WTC11 (cell line): ENCODE measurements at regions not wholly inside any gene's neighbourhood (a gene's known extent, or its start where the extent isn't known, plus 50 kb on each side); places are given as distances from the start of the nearest gene placed in this dataset.

Experiments used
- ATAC-seq: fragments of 200-7000 bp; cut with Tn5 transposase; 2 replicates; pipeline ENCODE4 v1.10.0; 2021; ENCODE audit warnings: mild to moderate bottlenecking, moderate library complexity
- CTCF ChIA-PET: fragments of 300-600 bp; sonication (Branson Sonifier 250); formaldehyde crosslinking; loops from one replicate; lab custom pipeline; 2021; ENCODE audit warnings: antibody characterized with exemption; lab: Charles Lee
- POLR2A ChIA-PET: fragments of 350-600 bp; sonication (Branson Sonifier 250); formaldehyde crosslinking; loops from one replicate; lab custom pipeline; 2021; ENCODE audit warnings: antibody characterized with exemption; lab: Charles Lee
- DNase-seq: peaks from one replicate; pipeline ENCODE4 v3.0.0; 2021; ENCODE audit warnings: low spot score
- H3K27ac Mint-ChIP-seq: 2 replicates; pipeline ENCODE4 v1.8.0; 2021; ENCODE audit warnings: mixed read lengths
- H3K27me3 Mint-ChIP-seq: 2 replicates; pipeline ENCODE4 v1.8.0; 2021; ENCODE audit warnings: low read depth, mild to moderate bottlenecking, moderate library complexity, mixed read lengths
- H3K36me3 Mint-ChIP-seq: 2 replicates; pipeline ENCODE4 v1.8.0; 2021; ENCODE audit warnings: mixed read lengths
- H3K4me1 Mint-ChIP-seq: 2 replicates; pipeline ENCODE4 v1.8.0; 2022; ENCODE audit warnings: mixed read lengths
- H3K4me3 Mint-ChIP-seq: 2 replicates; pipeline ENCODE4 v1.8.0; 2021; ENCODE audit warnings: mild to moderate bottlenecking, moderate library complexity, mixed read lengths
- H3K9me3 Mint-ChIP-seq: 2 replicates; pipeline ENCODE4 v1.8.0; 2021; ENCODE audit warnings: mixed read lengths
- ESRRA ChIP-seq: sonication (generic); formaldehyde crosslinking; IDR thresholded peaks from 2 replicates; pipeline ENCODE4 v1.8.1; 2022; ENCODE audit warnings: mild to moderate bottlenecking, missing genetic modification reagents, borderline replicate concordance
- GTF2I ChIP-seq: fragments of 250-450 bp; sonication (Bioruptor Pico); conservative IDR thresholded peaks from 2 replicates; pipeline ENCODE4 v1.4.0; 2021; ENCODE audit warnings: mild to moderate bottlenecking
- IRF1 ChIP-seq: sonication (generic); formaldehyde crosslinking; IDR thresholded peaks from 2 replicates; pipeline ENCODE4 v1.8.0; 2023; ENCODE audit warnings: missing genetic modification reagents
- MYBL2 ChIP-seq: sonication (generic); formaldehyde crosslinking; IDR thresholded peaks from 2 replicates; pipeline ENCODE4 v1.8.1; 2023; ENCODE audit warnings: mild to moderate bottlenecking, moderate library complexity, missing genetic modification reagents
- NFYB ChIP-seq: sonication (generic); formaldehyde crosslinking; conservative IDR thresholded peaks from 2 replicates; pipeline ENCODE4 v1.8.0; 2022; ENCODE audit warnings: low read depth, missing genetic modification reagents
- PREB ChIP-seq: sonication (generic); formaldehyde crosslinking; IDR thresholded peaks from 2 replicates; pipeline ENCODE4 v1.8.1; 2022; ENCODE audit warnings: mild to moderate bottlenecking, missing genetic modification reagents, moderate library complexity, borderline replicate concordance
- SMAD4 ChIP-seq: sonication (generic); formaldehyde crosslinking; IDR thresholded peaks from 2 replicates; pipeline ENCODE4 v1.8.0; 2022; ENCODE audit warnings: mild to moderate bottlenecking, missing genetic modification reagents
- TEAD4 ChIP-seq: sonication (generic); formaldehyde crosslinking; IDR thresholded peaks from 2 replicates; pipeline ENCODE4 v1.8.0; 2022; ENCODE audit warnings: mild to moderate bottlenecking, missing genetic modification reagents
- ZBTB21 ChIP-seq: sonication (generic); formaldehyde crosslinking; IDR thresholded peaks from 2 replicates; pipeline ENCODE4 v1.8.1; 2023; ENCODE audit warnings: mild to moderate bottlenecking, missing genetic modification reagents, borderline replicate concordance
- ZNF138 ChIP-seq: sonication (generic); formaldehyde crosslinking; conservative IDR thresholded peaks from 2 replicates; pipeline ENCODE4 v1.8.1; 2022; ENCODE audit warnings: mild to moderate bottlenecking, moderate library complexity, missing genetic modification reagents
- ZNF232 ChIP-seq: sonication (generic); formaldehyde crosslinking; IDR thresholded peaks from 2 replicates; pipeline ENCODE4 v1.8.0; 2022; ENCODE audit warnings: mild to moderate bottlenecking, missing genetic modification reagents
- ZNF263 ChIP-seq: sonication (generic); formaldehyde crosslinking; IDR thresholded peaks from 2 replicates; pipeline ENCODE4 v1.8.1; 2022; ENCODE audit warnings: low read depth, mild to moderate bottlenecking, moderate library complexity, missing genetic modification reagents
- ZNF423 ChIP-seq: fragments of 250-450 bp; sonication (Bioruptor Pico); IDR thresholded peaks from 2 replicates; pipeline ENCODE4 v2.1.2; 2022; ENCODE audit warnings: mild to moderate bottlenecking, moderate library complexity
- ZNF512 ChIP-seq: sonication (generic); formaldehyde crosslinking; IDR thresholded peaks from 2 replicates; pipeline ENCODE4 v1.8.1; 2022; ENCODE audit warnings: missing genetic modification reagents, borderline replicate concordance
- TF ChIP-seq, protein P1 (sequence below): fragments of 250-450 bp; sonication (Bioruptor Pico); IDR thresholded peaks from 2 replicates; pipeline ENCODE4 v1.9.0; 2021; ENCODE audit warnings: mild to moderate bottlenecking
- TF ChIP-seq, protein P2 (sequence below): sonication (generic); formaldehyde crosslinking; IDR thresholded peaks from 2 replicates; pipeline ENCODE4 v1.8.0; 2022; ENCODE audit warnings: mild to moderate bottlenecking, missing genetic modification reagents

DNA sequence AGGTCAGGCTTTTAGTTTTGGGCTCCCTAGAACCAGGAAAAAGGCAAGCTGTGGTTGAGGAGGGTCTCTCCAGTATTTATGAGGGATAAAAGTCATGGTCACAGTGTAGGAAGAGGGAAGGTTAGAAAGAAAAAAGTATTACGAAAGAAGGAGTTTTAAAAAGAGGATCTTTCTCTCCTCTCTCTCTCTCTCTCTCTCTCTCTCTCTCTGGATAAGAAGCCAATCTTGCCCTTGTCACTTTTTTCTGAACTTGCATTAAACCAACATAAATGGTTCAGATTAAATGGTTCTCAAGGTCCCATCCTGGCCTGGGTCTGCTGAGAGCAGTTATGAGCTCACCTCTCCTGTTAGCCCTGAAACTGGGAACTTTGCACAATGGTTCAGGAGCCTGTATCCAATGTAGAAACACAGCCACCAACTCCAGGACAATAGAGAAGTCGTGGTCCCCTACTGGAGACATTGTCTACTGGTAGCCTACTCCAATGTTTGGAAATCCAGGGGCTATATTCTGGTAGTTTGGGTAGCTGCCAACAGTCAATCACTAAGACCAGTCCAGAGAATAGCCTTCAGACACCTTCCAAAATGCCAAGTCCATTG, 131.9 kb downstream of the DAD1 start (continued):
- TF ChIP-seq, protein P1, sequence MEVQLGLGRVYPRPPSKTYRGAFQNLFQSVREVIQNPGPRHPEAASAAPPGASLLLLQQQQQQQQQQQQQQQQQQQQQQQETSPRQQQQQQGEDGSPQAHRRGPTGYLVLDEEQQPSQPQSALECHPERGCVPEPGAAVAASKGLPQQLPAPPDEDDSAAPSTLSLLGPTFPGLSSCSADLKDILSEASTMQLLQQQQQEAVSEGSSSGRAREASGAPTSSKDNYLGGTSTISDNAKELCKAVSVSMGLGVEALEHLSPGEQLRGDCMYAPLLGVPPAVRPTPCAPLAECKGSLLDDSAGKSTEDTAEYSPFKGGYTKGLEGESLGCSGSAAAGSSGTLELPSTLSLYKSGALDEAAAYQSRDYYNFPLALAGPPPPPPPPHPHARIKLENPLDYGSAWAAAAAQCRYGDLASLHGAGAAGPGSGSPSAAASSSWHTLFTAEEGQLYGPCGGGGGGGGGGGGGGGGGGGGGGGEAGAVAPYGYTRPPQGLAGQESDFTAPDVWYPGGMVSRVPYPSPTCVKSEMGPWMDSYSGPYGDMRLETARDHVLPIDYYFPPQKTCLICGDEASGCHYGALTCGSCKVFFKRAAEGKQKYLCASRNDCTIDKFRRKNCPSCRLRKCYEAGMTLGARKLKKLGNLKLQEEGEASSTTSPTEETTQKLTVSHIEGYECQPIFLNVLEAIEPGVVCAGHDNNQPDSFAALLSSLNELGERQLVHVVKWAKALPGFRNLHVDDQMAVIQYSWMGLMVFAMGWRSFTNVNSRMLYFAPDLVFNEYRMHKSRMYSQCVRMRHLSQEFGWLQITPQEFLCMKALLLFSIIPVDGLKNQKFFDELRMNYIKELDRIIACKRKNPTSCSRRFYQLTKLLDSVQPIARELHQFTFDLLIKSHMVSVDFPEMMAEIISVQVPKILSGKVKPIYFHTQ (CRISPR knock-in tag), result no peak
- TF ChIP-seq TEAD4, result no peak
- TF ChIP-seq ESRRA (CRISPR knock-in tag), result no peak
- no peak for TF ChIP-seq SMAD4 (CRISPR knock-in tag)

DNA sequence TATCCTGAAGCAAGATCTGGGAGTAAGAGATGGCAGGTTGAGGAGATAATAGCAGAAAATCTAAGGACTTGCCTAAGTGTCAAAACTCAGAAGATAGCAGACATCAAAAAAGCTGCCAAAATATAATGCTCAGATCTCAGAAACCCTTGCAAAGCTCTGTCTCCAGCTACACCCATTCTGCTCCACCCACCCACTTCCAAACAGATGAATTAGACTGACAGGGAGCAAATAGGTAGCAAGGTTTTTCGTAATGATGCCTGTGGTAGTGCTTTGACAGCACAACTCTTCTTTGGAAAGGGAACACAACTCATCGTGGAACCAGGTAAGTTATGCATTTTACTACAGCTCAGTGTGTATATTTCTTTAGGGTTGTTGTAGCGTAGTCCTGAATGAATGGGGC, 132.6 kb downstream of the DAD1 start:
- Mint-ChIP-seq H3K27me3 (no peaks in the 10 kb centered on the region; the same call in 1 of the 2 replicates), H3K9me3 (no peaks in the 10 kb centered on the region), H3K4me3 (no peak overlapping the region), H3K4me1 (no peaks in the 10 kb centered on the region), H3K27ac (no peak overlapping the region), H3K36me3 (no peaks in the 10 kb centered on the region)
- ATAC-seq (no peak), DNase-seq (no peak)
- CTCF ChIA-PET, result interaction anchor here (1.4 kb wide), 1 partner anchor 235 kb away, joined by 5 read pairs; no protein-coding TSS in a partner anchor
- POLR2A ChIA-PET, result no interaction called here
- no peak for TF ChIP-seq MYBL2
- TF ChIP-seq ZNF232 (CRISPR knock-in tag), result no peak

DNA sequence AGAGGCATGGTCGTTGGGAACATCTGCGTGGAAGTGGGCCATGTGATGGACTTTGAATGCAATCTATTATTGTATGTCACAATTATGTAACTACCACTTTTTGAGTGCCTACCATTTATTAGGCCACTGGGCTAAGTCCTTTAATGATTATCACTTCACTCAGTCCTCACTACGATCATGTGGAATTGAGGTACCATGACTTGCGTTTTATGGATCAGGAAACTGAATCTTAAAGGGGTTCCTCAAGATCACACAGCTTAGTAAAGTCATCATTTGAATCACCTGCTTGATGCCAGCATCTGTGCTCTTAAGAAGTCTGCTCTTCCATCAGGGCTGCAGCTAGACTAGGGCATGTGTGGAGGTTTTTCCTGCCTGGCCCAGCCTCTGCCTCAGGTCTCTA, 136.7 kb downstream of the DAD1 start:
- no peak for ATAC-seq
- Mint-ChIP-seq H3K9me3 (no peaks in the 10 kb centered on the region), H3K4me1 (peaks cover 13% of the 10 kb centered on the region), H3K27ac (no peak overlapping the region), H3K36me3 (no peaks in the 10 kb centered on the region), H3K27me3 (no peaks in the 10 kb centered on the region; the same call in 1 of the 2 replicates), H3K4me3 (no peak overlapping the region)
- DNase-seq, result no peak
- CTCF ChIA-PET, result no interaction called here
- TF ChIP-seq GTF2I (CRISPR knock-in tag), result no peak
- TF ChIP-seq, protein P2, sequence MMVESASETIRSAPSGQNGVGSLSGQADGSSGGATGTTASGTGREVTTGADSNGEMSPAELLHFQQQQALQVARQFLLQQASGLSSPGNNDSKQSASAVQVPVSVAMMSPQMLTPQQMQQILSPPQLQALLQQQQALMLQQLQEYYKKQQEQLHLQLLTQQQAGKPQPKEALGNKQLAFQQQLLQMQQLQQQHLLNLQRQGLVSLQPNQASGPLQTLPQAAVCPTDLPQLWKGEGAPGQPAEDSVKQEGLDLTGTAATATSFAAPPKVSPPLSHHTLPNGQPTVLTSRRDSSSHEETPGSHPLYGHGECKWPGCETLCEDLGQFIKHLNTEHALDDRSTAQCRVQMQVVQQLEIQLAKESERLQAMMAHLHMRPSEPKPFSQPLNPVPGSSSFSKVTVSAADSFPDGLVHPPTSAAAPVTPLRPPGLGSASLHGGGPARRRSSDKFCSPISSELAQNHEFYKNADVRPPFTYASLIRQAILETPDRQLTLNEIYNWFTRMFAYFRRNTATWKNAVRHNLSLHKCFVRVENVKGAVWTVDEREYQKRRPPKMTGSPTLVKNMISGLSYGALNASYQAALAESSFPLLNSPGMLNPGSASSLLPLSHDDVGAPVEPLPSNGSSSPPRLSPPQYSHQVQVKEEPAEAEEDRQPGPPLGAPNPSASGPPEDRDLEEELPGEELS (CRISPR knock-in tag), result no peak
- TF ChIP-seq IRF1 (CRISPR knock-in tag), result no peak
- TF ChIP-seq ZBTB21, result no peak
- no peak for TF ChIP-seq PREB (CRISPR knock-in tag)
- POLR2A ChIA-PET, result no interaction called here

DNA sequence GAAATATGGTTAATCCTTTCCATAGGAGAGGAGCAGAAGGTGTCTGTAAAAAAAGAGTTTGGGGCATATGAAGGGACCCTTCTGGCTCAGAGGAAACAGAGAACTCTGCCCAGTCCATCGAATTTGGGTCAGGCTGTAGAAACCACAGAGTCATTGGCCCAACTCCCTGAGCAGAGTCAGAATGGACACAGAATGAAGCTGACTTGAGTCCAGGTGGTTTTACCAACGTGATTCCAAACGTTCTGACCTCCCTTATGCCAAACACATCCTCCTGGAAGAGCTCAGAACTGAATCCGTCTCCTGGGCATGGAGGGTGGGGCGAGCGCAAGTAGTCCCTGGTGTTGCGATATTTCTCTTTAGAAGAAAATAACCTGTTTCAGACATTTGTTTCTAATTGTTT, 138.8 kb downstream of the DAD1 start:
- no peaks in the 10 kb centered on the region for H3K9me3 Mint-ChIP-seq
- DNase-seq (no peak), ATAC-seq (no peak)
- no peak overlapping the region for H3K4me3 Mint-ChIP-seq
- peaks cover 13% of the 10 kb centered on the region for H3K4me1 Mint-ChIP-seq
- ChIA-PET CTCF (interaction anchor here (1.0 to 1.4 kb wide), 2 partner anchors 19 to 22 kb away, joined by 3 to 4 read pairs; no protein-coding TSS in a partner anchor), POLR2A (no interaction called here)
- no peaks in the 10 kb centered on the region for H3K36me3 Mint-ChIP-seq
- no peaks in the 10 kb centered on the region; the same call in 1 of the 2 replicates for H3K27me3 Mint-ChIP-seq
- H3K27ac Mint-ChIP-seq, result no peak overlapping the region
- TF ChIP-seq ZNF512 (CRISPR knock-in tag) (no peak), ZNF263 (CRISPR knock-in tag) (no peak), ZNF423 (CRISPR knock-in tag) (no peak), ZNF138 (CRISPR knock-in tag) (no peak), NFYB (CRISPR knock-in tag) (no peak)
- TF ChIP-seq, protein P1 (CRISPR knock-in tag), result no peak
